GM12874 (cell line): ENCODE measurements at regions not wholly inside any gene's neighbourhood (a gene's known extent, or its start where the extent isn't known, plus 50 kb on each side); places are given as distances from the start of the nearest gene placed in this dataset.

ENCODE experiments used
- TF ChIP-seq, protein P1 (sequence below): IDR thresholded peaks from 2 replicates; pipeline ENCODE4 v1.5.1; 2011; ENCODE audit warnings: low read depth, mild to moderate bottlenecking, control low read depth, low read length, moderate library complexity; ENCODE audit not compliant: insufficient read depth

DNA sequence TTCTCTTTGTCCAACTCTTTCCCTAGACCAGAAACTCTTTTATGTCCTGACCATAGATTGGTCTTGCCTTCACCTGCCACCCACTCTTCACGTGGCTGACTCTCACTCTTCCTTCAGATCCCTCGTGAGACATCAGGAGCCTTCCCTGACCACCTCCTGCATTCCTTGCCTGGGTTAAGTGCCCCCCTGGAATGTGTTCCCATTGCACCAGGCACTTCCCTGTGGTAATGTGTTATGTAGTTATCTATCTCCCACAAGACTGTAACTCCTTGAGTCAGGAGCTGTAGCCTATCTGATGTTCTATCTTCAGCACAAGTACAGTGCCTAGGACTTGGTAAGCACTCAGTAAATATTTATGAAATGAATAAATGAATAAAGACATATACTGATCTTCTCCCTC, 111.2 kb upstream of the CTTNBP2NL start:
- TF ChIP-seq, protein P1, sequence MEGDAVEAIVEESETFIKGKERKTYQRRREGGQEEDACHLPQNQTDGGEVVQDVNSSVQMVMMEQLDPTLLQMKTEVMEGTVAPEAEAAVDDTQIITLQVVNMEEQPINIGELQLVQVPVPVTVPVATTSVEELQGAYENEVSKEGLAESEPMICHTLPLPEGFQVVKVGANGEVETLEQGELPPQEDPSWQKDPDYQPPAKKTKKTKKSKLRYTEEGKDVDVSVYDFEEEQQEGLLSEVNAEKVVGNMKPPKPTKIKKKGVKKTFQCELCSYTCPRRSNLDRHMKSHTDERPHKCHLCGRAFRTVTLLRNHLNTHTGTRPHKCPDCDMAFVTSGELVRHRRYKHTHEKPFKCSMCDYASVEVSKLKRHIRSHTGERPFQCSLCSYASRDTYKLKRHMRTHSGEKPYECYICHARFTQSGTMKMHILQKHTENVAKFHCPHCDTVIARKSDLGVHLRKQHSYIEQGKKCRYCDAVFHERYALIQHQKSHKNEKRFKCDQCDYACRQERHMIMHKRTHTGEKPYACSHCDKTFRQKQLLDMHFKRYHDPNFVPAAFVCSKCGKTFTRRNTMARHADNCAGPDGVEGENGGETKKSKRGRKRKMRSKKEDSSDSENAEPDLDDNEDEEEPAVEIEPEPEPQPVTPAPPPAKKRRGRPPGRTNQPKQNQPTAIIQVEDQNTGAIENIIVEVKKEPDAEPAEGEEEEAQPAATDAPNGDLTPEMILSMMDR, result no peak

DNA sequence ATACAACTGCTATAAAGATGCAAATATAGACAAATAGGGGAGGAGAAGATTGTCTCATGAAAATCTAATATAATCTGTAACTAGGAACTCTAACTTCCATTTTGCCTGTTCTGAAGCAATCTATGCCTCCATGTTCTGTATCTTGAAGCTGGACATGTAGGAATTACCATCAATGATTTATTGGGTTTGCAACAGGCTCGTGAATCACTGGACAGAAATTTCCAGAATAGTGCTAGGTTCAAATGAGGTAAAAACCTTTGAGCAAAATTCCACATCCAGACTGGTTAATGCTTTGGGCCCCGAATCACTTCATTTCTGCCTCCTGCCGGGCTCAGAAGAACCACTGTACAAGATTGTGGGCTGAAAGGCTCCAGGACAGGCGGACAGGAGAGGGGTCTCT, 110.7 kb upstream of the CTTNBP2NL start:
- TF ChIP-seq, protein P1, result no peak

DNA sequence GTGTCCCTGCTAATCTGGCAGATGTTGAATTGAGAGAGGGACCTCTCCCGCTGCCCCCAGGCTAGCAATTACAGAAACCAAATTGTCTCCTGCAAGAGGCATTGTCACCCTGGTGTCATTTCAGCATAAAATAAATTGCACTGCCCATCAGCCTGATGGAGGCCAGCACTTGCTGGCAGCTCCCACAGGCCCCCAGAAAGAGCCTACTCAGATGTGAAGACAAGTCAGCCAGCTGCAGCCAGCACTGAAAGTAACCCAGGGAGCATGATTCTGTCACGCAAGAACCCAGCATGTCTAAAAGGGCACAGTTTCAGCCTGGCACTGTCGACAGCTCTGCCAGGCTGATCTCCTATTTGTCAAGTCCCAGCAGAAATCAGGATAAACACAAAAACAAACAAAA, 110.3 kb upstream of the CTTNBP2NL start:
- TF ChIP-seq, protein P1, result no peak

DNA sequence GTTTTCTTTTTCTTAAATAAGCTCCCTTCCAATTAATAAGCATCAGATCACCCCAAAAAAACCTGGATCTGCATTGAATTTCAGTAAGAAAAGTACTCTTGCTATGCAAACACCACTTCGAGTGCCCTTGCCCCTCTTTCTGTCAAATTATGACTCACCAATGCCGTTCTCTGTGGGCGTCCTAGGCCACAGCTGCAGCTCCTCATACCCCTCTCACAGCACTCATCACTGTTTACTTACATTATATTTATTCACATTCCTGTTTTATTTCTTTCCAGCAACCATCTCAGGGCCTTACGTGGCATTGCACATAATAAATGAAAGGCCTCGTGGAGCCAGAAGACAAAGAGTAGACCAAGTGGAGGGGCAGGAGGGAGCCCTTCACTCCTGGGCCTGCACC, 99.1 kb upstream of the CTTNBP2NL start:
- TF ChIP-seq, protein P1, result no peak

DNA sequence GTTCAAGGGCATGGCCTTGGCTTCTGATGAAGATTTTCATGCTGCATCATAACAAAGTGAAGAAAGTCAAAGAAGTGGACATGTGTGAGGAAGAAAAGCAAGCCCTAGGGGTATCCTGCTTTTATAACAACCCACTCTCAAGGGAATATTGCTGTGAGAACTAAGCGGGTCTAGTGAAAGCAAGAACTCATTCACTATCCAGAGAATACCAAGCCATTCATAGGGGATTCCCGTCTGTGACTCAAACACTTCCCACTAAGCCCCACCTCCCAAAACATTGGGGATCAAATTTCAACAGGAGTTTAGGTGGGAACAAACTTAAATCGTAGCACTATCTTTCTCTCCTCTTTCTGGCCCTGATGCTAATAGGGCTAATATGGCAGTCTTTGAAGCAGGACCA, 98.5 kb upstream of the CTTNBP2NL start:
- TF ChIP-seq, protein P1, result no peak

DNA sequence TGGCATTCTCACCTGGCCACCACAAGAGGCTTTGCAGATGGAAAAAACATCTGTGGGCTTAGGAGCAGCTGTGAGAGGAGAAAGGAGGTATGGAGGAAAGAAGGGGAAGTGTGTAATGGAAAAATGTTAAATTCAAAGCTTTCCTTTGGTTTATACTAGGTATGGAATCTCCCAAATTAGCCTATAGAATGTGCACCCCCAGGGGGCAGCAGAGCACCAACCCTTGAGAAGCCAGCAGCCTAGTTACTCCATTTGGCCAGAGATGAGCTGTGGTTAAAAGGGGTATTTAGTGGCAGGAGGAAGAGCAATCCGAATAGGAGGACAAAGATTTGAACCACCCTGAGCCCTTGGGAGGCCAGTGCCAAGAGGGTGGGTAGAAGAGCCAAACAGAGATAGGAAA, 97.5 kb upstream of the CTTNBP2NL start:
- TF ChIP-seq, protein P1, result peak; percentile 49

DNA sequence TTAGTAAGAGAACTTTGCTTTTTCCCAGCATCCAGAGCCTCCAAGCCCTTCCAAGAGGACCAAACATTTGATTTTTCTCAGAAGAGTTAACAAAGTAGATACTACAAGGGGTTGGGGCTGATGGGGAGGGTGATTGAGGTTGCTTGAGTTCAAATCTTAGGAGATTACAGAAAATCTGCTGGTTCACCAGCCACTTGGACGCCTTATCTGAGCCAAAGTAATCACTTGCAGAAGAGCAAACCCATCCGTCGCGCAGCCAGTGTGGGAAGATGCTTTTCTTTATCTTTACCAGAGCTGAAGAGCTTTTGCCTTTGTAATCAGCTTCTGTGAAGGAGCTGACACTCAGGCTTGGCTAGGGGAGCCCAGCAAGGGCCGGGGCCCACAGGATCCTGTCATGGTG, 91.9 kb upstream of the CTTNBP2NL start:
- TF ChIP-seq, protein P1, result no peak

DNA sequence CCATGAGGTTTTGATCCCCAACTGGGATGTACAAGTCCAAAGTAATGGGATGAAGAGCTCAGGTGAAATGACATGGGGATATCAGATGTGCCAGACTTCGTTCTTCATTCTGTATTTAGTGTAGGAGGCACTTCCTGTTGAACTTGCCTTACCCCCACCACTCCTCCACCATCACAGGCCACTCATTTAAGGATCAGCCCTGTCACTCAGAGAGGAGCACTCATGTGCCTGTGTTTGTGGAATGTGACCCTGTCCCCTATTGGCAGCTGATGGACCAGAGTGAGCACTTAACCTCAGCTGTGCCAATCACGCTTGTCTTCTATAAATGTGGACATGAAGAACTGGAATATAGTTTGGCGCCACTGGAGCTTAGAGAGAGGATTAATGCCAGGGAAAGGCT, 91.4 kb upstream of the CTTNBP2NL start:
- TF ChIP-seq, protein P1, result no peak
